Omental fat pad (tissue), 3 donors: ENCODE measurements at regions not wholly inside any gene's neighbourhood (a gene's known extent, or its start where the extent isn't known, plus 50 kb on each side); places are given as distances from the start of the nearest gene placed in this dataset.

ENCODE experiments used
- ATAC-seq: fragments of 150-250 bp; one replicate; pipeline ENCODE4 v1.9.1; 2016; ENCODE audit warnings: mild to moderate bottlenecking, moderate library complexity; ENCODE audit not compliant: low FRiP score
- DNase-seq: peaks from one replicate; pipeline ENCODE4 v3.0.0-alpha.2; 2019; ENCODE audit warnings: low spot score
- TF ChIP-seq, protein P1 (sequence below), 3 donors: fragments of 450-650 bp; IDR thresholded peaks; one replicate each; pipeline ENCODE4 v1.5.1; 2016 to 2017; ENCODE audit warnings: antibody characterized with exemption in 3 of 3, mild to moderate bottlenecking in 3 of 3, moderate library complexity in 2 of 3

DNA sequence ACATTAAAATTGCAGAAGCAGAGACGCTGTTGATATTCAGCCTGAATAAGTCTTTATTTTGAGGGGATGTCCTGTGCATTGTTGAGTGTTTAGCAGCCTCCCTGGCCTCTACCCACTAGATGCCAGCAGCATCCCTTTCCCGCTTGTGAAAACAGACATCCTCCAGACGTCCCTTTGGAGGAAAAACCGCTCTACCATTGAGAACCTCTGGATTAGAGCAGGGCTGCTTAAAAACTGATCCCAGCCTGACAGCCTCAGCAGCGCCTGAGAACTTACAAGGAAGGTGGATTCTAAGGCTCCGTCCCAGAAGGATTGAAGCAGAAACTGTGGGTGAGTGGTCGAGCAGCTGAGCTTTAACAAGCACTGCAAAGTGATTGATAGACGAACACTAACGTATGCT is 349.7 kb downstream of the CYRIA start:
- no peak for DNase-seq
- ATAC-seq, result no peak
- TF ChIP-seq, protein P1, sequence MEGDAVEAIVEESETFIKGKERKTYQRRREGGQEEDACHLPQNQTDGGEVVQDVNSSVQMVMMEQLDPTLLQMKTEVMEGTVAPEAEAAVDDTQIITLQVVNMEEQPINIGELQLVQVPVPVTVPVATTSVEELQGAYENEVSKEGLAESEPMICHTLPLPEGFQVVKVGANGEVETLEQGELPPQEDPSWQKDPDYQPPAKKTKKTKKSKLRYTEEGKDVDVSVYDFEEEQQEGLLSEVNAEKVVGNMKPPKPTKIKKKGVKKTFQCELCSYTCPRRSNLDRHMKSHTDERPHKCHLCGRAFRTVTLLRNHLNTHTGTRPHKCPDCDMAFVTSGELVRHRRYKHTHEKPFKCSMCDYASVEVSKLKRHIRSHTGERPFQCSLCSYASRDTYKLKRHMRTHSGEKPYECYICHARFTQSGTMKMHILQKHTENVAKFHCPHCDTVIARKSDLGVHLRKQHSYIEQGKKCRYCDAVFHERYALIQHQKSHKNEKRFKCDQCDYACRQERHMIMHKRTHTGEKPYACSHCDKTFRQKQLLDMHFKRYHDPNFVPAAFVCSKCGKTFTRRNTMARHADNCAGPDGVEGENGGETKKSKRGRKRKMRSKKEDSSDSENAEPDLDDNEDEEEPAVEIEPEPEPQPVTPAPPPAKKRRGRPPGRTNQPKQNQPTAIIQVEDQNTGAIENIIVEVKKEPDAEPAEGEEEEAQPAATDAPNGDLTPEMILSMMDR (IDR thresholded peaks at IDR 0.05), result no peak

DNA sequence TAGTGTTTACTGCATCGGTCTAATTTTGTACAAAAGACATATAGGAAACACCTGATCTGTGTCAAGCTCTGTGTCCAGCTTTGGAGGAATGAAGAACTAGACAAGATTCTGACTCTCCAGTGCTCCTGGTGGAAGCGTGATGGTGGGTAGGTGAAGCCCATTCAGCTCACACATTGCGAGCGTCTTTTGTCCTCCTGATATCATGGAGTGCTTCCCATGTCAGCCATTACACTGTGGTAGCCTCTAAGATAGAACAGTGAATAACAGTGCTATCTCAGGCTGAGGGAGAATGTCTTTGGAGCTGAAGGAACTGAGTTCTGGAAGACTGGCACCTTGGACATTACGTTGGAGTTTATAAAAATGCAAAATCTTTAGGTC is 350.2 kb downstream of the CYRIA start:
- TF ChIP-seq, protein P1 (IDR thresholded peaks at IDR 0.05), result no peak
- DNase-seq (no peak), ATAC-seq (no peak)

DNA sequence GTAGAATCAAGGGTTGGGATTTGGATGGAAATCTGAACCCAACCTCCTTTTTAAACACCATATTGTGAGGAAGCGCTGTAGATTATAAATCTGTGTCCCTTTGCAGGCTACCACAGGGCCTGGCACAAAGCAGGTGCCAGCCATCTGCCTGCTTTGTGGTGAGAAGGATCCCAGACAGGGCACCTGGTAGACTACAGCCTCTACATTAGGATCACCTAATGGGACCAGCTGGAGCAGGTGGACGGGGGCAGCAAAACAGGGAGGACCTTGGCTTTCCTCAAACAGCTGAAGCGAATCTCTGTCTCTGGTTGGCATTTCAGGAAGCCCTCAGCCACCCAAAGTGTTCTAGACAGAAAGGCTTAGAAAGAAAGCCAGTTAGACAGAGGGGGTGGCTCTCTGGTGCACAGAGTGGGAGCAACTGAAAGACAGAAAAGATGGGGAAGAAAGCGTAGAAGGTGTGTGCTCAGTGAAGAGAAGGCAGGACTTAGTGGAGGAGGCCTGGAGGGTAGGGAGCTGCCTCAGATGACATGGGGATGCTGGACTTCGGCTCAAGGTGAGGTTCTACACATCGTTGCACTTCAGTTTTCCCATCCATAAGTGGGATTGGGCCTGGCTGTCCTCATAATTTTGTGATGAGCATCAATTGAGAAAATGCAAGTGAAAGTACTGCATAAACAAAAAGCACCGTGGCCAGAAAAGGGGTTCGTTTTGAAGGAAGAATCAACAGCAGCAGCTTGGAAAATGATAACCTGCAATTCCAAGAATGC is 350.8 kb downstream of the CYRIA start:
- DNase-seq, result no peak
- ATAC-seq, result no peak
- TF ChIP-seq, protein P1 (IDR thresholded peaks at IDR 0.05), result no peak

DNA sequence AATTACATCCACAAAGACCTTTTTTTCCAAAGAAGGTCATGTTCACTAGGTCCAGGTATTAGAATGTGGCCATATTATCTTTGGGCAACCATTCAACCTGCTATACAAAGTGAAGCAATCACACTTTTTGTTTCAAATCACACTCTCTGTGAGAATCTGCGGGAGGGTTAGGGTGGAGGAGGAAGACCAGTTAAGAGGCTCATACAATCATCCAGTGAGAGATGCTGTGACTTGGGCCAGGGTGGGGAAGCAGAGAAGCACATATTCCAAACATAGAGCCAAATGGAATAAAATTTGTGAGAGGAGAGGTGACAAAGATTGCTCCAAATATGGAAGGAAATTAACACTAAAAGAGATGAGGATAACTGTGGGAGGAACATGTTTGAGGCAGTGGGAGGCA is 351.6 kb downstream of the CYRIA start:
- TF ChIP-seq, protein P1 (IDR thresholded peaks at IDR 0.05), result no peak
- no peak for DNase-seq
- ATAC-seq, result no peak

DNA sequence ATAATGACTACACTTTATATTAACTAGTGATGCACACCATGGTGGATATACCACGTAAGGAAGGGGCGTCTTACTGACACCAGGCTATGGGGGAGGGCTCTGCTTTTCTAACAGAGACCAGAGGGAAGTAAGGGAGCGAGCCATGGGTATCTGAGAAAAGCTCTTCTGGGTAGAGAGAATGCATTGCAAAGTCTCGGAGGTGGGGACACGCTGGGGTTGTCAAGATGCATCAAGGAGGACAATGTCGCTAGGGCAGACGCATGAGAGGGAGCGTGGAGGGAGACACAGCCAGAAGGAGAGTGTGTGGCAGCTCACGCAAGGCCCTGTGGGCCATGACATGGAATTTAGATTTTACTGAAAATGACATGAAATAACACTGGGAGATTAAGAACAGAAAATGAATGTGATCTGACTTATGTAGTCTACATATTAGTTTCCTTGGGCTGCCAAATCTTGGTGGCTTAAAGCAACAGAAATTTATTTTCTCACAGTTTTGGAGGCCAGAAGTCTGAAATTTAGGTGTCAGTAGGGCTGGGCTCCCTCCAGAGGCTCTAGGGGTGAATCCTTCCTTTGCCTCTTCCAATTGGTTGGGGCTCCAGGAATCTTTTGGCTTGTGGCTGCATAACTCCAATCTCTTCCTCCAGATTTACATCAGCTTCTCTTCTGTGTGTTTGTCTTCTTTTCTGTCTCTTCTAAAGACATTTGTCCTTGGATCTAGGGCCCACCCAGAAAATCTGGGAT is 352.2 kb downstream of the CYRIA start:
- TF ChIP-seq, protein P1 (IDR thresholded peaks at IDR 0.05), result no peak
- DNase-seq, result no peak
- ATAC-seq, result no peak

DNA sequence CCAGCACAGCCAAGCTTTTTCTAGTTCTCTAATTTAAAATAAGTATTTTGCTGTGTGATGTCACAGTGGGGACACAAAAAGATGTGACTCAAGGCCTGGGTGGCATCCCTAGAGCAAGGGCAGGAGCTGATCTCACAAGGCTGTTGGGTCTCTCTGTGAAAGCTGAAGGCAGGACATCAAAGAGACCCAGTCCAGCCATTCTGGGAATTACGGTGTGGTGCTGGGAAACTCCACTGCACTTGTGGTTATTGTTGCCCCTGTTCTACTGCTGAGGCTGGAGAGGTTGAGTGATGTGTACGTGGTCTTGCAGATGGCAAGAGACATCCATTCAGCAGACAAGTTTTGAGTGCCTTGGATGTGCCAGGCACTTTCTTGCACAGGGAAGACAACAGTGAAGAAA is 352.9 kb downstream of the CYRIA start:
- no peak for DNase-seq
- ATAC-seq, result no peak
- TF ChIP-seq, protein P1 (IDR thresholded peaks at IDR 0.05), result no peak
